ENCODE measurements at regions not wholly inside any gene's neighbourhood (a gene's known extent, or its start where the extent isn't known, plus 50 kb on each side); places are given as distances from the start of the nearest gene placed in this dataset.

DNA sequence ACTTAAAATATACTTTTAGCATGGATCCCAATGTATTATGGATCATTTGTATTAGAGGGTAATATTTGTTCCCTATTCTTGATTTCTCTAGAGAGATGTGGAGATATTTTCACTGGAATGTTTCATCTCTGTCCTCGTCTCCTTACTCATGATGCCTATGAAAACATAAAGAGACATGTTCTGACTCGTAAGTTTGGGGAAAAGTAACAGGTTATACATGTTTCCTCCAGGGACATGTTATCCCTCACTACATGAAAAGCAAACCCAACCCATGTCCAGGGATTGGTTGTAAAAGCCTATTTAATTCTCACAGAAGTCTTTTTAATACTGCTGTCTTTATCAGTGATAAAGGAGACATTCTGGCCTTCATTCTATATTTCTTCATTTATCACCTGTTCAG lies 621.4 kb downstream of the GABRG1 start:
- no peaks in the 10 kb centered on the region for H4K20me1 ChIP-seq (ENCODE audit: insufficient read depth)
- no peak overlapping the region for H2AFZ ChIP-seq (ENCODE audit: low read depth)
- H3K79me2 ChIP-seq (ENCODE audit: insufficient read depth, low read depth): no peaks in the 10 kb centered on the region
- no peak overlapping the region for H3K27ac ChIP-seq
- H3K36me3 ChIP-seq (ENCODE audit: insufficient read depth): no peaks in the 10 kb centered on the region
- no peaks in the 10 kb centered on the region for H3K27me3 ChIP-seq (ENCODE audit: insufficient read depth, low read depth)
- H3K9ac ChIP-seq: no peak overlapping the region
- no peak overlapping the region for H3K4me2 ChIP-seq
- H3K4me1 ChIP-seq (ENCODE audit: low read depth, poor library complexity, severe bottlenecking): no peaks in the 10 kb centered on the region
- TF ChIP-seq, protein P1, sequence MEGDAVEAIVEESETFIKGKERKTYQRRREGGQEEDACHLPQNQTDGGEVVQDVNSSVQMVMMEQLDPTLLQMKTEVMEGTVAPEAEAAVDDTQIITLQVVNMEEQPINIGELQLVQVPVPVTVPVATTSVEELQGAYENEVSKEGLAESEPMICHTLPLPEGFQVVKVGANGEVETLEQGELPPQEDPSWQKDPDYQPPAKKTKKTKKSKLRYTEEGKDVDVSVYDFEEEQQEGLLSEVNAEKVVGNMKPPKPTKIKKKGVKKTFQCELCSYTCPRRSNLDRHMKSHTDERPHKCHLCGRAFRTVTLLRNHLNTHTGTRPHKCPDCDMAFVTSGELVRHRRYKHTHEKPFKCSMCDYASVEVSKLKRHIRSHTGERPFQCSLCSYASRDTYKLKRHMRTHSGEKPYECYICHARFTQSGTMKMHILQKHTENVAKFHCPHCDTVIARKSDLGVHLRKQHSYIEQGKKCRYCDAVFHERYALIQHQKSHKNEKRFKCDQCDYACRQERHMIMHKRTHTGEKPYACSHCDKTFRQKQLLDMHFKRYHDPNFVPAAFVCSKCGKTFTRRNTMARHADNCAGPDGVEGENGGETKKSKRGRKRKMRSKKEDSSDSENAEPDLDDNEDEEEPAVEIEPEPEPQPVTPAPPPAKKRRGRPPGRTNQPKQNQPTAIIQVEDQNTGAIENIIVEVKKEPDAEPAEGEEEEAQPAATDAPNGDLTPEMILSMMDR (conservative IDR thresholded peaks at IDR 0.05; ENCODE audit: low read depth, low read length): no peak
- H3K4me3 ChIP-seq (IDR thresholded peaks at IDR 0.05; ENCODE audit: insufficient read depth, low read depth, low read length): no peak overlapping the region

GRCh38 chr4:45484740-45485139 lies 639.1 kb downstream of the GABRG1 start:
- Histone ChIP-seq H4K20me1 (ENCODE audit: insufficient read depth) (no peaks in the 10 kb centered on the region), H2AFZ (ENCODE audit: low read depth) (no peak overlapping the region), H3K4me1 (ENCODE audit: low read depth, poor library complexity, severe bottlenecking) (no peaks in the 10 kb centered on the region), H3K36me3 (ENCODE audit: insufficient read depth) (no peaks in the 10 kb centered on the region), H3K79me2 (ENCODE audit: insufficient read depth, low read depth) (no peaks in the 10 kb centered on the region), H3K27ac (no peak overlapping the region), H3K4me3 (IDR thresholded peaks at IDR 0.05; ENCODE audit: insufficient read depth, low read depth, low read length) (no peak overlapping the region), H3K4me2 (no peak overlapping the region), H3K9ac (no peak overlapping the region), H3K27me3 (ENCODE audit: insufficient read depth, low read depth) (no peaks in the 10 kb centered on the region)
- TF ChIP-seq, protein P1 (conservative IDR thresholded peaks at IDR 0.05; ENCODE audit: low read depth, low read length): no peak

DNA sequence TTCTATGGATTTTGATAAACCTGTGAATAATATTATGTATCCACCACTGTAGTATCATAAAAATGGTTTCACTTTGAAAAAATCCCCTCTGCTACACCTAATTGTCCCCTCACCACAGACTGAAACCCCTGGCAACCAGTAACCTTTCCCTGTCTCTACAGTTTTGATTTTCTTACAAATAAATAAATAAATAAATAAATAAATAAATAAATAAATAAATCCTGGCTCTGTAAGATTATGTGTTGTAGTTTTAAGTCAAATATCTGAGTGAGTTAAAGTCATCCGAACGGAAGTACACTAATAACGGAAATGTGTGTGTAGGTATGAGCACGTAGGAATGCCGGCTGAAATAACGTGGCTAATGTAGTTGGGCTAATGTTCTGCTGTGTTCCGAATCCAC lies 641.5 kb downstream of the GABRG1 start:
- H4K20me1 ChIP-seq (ENCODE audit: insufficient read depth): no peaks in the 10 kb centered on the region
- H3K79me2 ChIP-seq (ENCODE audit: insufficient read depth, low read depth): no peaks in the 10 kb centered on the region
- H3K27ac ChIP-seq: no peak overlapping the region
- no peak overlapping the region for H3K4me3 ChIP-seq (IDR thresholded peaks at IDR 0.05; ENCODE audit: insufficient read depth, low read depth, low read length)
- H3K4me1 ChIP-seq (ENCODE audit: low read depth, poor library complexity, severe bottlenecking): no peaks in the 10 kb centered on the region
- no peak overlapping the region for H3K4me2 ChIP-seq
- H3K9ac ChIP-seq: no peak overlapping the region
- H2AFZ ChIP-seq (ENCODE audit: low read depth): no peak overlapping the region
- H3K36me3 ChIP-seq (ENCODE audit: insufficient read depth): no peaks in the 10 kb centered on the region
- TF ChIP-seq, protein P1 (conservative IDR thresholded peaks at IDR 0.05; ENCODE audit: low read depth, low read length): no peak
- H3K27me3 ChIP-seq (ENCODE audit: insufficient read depth, low read depth): no peaks in the 10 kb centered on the region

- H3K4me3 ChIP-seq (IDR thresholded peaks at IDR 0.05; ENCODE audit: insufficient read depth, low read depth, low read length): no peak overlapping the region
- H3K27ac ChIP-seq: no peak overlapping the region
- no peak overlapping the region for H2AFZ ChIP-seq (ENCODE audit: low read depth)
- H3K9ac ChIP-seq: no peak overlapping the region
- H3K4me1 ChIP-seq (ENCODE audit: low read depth, poor library complexity, severe bottlenecking): no peaks in the 10 kb centered on the region
- no peaks in the 10 kb centered on the region for H4K20me1 ChIP-seq (ENCODE audit: insufficient read depth)
- H3K36me3 ChIP-seq (ENCODE audit: insufficient read depth): no peaks in the 10 kb centered on the region
- H3K79me2 ChIP-seq (ENCODE audit: insufficient read depth, low read depth): no peaks in the 10 kb centered on the region
- no peaks in the 10 kb centered on the region for H3K27me3 ChIP-seq (ENCODE audit: insufficient read depth, low read depth)
- H3K4me2 ChIP-seq: no peak overlapping the region
- TF ChIP-seq, protein P1 (conservative IDR thresholded peaks at IDR 0.05; ENCODE audit: low read depth, low read length): no peak
Observed at GRCh38 chr4:45477311-45477733, 646.5 kb downstream of the GABRG1 start.

Data from KMS-11 (cell line).